Loucy (cell line): ENCODE measurements at regions not wholly inside any gene's neighbourhood (a gene's known extent, or its start where the extent isn't known, plus 50 kb on each side); places are given as distances from the start of the nearest gene placed in this dataset.
A peak's percentile ranks its signal among the peaks of the same experiment; 100 is the strongest.

Experiments used
- H2AFZ ChIP-seq: fragments of 200-600 bp; sonication (generic); 2 replicates; pipeline ENCODE4 v1.6.0; 2016; ENCODE audit warnings: antibody characterized with exemption, mild to moderate bottlenecking, low read length, moderate library complexity
- H3F3A ChIP-seq: fragments of 200-600 bp; 2 replicates; pipeline ENCODE4 v1.6.0; 2016; ENCODE audit warnings: antibody characterized with exemption, low read depth, mild to moderate bottlenecking
- H3K27me3 ChIP-seq: fragments of 200-600 bp; sonication (generic); 2 replicates; pipeline ENCODE4 v1.6.1; 2014; ENCODE audit warnings: low read length, mild to moderate bottlenecking; ENCODE audit not compliant: insufficient read depth, poor library complexity, severe bottlenecking
- H3K36me3 ChIP-seq: fragments of 200-600 bp; sonication (generic); 2 replicates; pipeline ENCODE4 v1.6.1; 2016; ENCODE audit warnings: low read length; ENCODE audit not compliant: insufficient read depth
- H3K4me1 ChIP-seq: fragments of 200-600 bp; sonication (generic); 2 replicates; pipeline ENCODE4 v1.5.1; 2014; ENCODE audit warnings: low read length, mild to moderate bottlenecking; ENCODE audit not compliant: insufficient read depth, poor library complexity, severe bottlenecking
- H3K4me2 ChIP-seq: fragments of 200-600 bp; sonication (generic); 2 replicates; pipeline ENCODE4 v1.6.0; 2014; ENCODE audit warnings: antibody characterized with exemption, low read length, low read depth, mild to moderate bottlenecking; ENCODE audit not compliant: poor library complexity, severe bottlenecking
- H3K4me3 ChIP-seq: fragments of 200-600 bp; sonication (generic); 2 replicates; pipeline ENCODE4 v1.5.1; 2014; ENCODE audit warnings: low read length, mild to moderate bottlenecking, mixed read lengths; ENCODE audit not compliant: poor library complexity, severe bottlenecking
- H3K79me2 ChIP-seq: fragments of 200-600 bp; sonication (generic); 2 replicates; pipeline ENCODE4 v1.6.1; 2014; ENCODE audit warnings: low read length; ENCODE audit not compliant: insufficient read depth
- H3K9ac ChIP-seq: fragments of 200-600 bp; sonication (generic); 2 replicates; pipeline ENCODE4 v1.6.0; 2014; ENCODE audit warnings: mild to moderate bottlenecking, low read depth, low read length, moderate library complexity; ENCODE audit not compliant: poor library complexity, severe bottlenecking
- H3K9me2 ChIP-seq: fragments of 200-600 bp; sonication (generic); replicated peaks from 2 replicates; pipeline ENCODE4 v1.6.1; 2016; ENCODE audit warnings: low read depth, low read length, mixed read lengths
- H3K9me3 ChIP-seq: fragments of 200-600 bp; sonication (generic); 2 replicates; pipeline ENCODE4 v1.6.1; 2014; ENCODE audit warnings: mild to moderate bottlenecking, antibody characterized with exemption, low read length, low read depth; ENCODE audit not compliant: insufficient read depth
- H4K20me1 ChIP-seq: fragments of 200-600 bp; sonication (generic); 2 replicates; pipeline ENCODE4 v1.6.0; 2014; ENCODE audit warnings: antibody characterized with exemption, low read length, mild to moderate bottlenecking; ENCODE audit not compliant: insufficient read depth, poor library complexity, severe bottlenecking
- EZH2phosphoT487 ChIP-seq: fragments of 200-600 bp; IDR thresholded peaks from 2 replicates; pipeline ENCODE4 v1.6.1; 2018; ENCODE audit warnings: antibody characterized with exemption, mild to moderate bottlenecking, moderate library complexity, borderline replicate concordance
- TF ChIP-seq, protein P1 (sequence below): fragments of 200-600 bp; sonication (generic); conservative IDR thresholded peaks from 2 replicates; pipeline ENCODE4 v1.5.1; 2014; ENCODE audit warnings: mild to moderate bottlenecking, antibody characterized with exemption, low read length

DNA sequence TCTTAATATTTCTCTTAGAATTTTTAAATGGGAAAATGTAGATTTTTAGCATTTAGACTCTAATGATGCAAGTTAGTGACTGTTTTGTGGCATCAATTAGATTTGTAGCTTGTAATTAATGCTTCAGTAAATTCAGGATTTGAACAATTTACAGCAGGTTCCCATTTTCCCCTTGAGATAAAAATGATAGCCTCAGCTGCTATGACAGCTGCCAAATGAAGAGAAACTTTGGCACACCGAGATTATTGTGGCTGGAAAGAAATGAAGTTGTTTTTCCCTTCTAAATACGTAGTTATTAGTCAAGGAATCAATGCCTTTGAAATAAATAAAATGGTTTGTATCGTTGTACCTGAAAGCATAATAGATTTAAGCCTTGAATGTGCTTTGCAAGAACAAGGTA is 206.4 kb upstream of the P2RY1 start:
- peaks cover 7% of the 10 kb centered on the region for H3K4me1 ChIP-seq
- no peak overlapping the region for H3K9ac ChIP-seq
- H3K4me3 ChIP-seq, result no peak overlapping the region
- H4K20me1 ChIP-seq, result no peaks in the 10 kb centered on the region
- no peak overlapping the region for H2AFZ ChIP-seq
- no peaks in the 10 kb centered on the region for H3K9me2 ChIP-seq
- no peak overlapping the region for H3K4me2 ChIP-seq
- no peaks in the 10 kb centered on the region for H3K9me3 ChIP-seq
- no peak for TF ChIP-seq EZH2phosphoT487
- TF ChIP-seq, protein P1, sequence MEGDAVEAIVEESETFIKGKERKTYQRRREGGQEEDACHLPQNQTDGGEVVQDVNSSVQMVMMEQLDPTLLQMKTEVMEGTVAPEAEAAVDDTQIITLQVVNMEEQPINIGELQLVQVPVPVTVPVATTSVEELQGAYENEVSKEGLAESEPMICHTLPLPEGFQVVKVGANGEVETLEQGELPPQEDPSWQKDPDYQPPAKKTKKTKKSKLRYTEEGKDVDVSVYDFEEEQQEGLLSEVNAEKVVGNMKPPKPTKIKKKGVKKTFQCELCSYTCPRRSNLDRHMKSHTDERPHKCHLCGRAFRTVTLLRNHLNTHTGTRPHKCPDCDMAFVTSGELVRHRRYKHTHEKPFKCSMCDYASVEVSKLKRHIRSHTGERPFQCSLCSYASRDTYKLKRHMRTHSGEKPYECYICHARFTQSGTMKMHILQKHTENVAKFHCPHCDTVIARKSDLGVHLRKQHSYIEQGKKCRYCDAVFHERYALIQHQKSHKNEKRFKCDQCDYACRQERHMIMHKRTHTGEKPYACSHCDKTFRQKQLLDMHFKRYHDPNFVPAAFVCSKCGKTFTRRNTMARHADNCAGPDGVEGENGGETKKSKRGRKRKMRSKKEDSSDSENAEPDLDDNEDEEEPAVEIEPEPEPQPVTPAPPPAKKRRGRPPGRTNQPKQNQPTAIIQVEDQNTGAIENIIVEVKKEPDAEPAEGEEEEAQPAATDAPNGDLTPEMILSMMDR, result no peak
- no peaks in the 10 kb centered on the region for H3K27me3 ChIP-seq
- H3F3A ChIP-seq, result no peaks in the 10 kb centered on the region
- no peaks in the 10 kb centered on the region for H3K36me3 ChIP-seq
- no peaks in the 10 kb centered on the region for H3K79me2 ChIP-seq

DNA sequence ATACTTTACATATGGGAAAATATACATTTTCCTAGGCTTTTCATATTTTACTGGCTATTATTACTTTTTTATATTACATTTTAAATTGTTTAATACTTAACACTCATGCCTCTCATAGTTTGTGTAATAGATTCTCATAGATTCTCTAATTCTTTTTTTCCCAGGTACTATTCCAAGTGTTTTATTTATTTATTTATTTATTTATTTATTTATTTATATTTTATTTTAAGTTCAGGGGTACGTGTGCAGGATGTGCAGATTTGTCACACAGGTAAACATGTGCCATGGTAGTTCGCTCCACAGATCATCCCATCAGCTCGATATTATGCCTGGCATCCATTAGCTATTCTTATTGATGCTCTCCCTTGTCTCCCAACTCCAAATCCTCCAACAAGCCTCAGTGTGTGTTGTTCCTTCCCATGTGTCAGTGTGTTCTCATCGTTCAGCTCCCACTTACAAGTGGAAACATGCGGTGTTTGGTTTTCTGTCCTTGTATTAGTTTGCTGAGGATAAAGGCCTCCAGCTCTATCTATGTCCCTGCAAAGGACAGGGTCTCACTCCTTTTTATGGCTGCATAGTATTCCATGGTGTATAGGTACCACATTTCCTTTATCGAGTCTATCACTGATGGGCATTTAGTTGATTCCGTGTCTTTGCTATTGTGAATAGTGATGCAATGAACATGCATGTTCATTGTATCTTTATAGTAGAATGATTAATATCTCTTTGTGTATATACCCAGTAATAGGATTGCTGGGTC is 205.4 kb upstream of the P2RY1 start:
- Histone ChIP-seq H4K20me1 (no peaks in the 10 kb centered on the region), H3K4me3 (no peak overlapping the region), H3K9ac (no peak overlapping the region)

DNA sequence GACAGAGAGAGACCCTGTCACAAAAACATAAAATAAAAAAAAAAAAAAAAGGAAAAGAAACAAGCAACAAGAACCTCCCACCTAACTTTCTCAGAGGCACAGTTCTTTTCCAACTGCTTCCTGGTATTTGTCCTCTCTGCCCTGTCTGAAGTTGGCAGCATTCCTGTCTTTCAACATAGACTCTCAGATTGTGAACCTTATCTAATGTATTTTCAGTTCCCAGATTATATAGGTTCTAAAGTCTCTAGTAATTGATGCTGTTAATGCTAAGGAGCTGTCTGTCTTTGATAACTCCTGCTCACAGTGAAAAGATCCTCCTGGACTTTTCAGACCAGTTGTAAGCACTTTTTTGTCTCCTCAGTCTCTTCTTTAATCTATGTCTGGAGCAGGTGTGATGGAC is 199.5 kb upstream of the P2RY1 start:
- no peaks in the 10 kb centered on the region for H3K9me3 ChIP-seq
- no peak overlapping the region for H3K9ac ChIP-seq
- no peaks in the 10 kb centered on the region for H3K27me3 ChIP-seq
- no peak for TF ChIP-seq EZH2phosphoT487
- TF ChIP-seq, protein P1, result no peak
- peak overlapping the region; percentile 60; the same call in 1 of the 2 replicates for H2AFZ ChIP-seq
- H3K4me3 ChIP-seq, result no peak overlapping the region
- no peaks in the 10 kb centered on the region for H3K9me2 ChIP-seq
- no peaks in the 10 kb centered on the region for H4K20me1 ChIP-seq
- no peak overlapping the region for H3K4me2 ChIP-seq
- no peaks in the 10 kb centered on the region for H3F3A ChIP-seq
- no peaks in the 10 kb centered on the region for H3K36me3 ChIP-seq
- no peaks in the 10 kb centered on the region for H3K79me2 ChIP-seq
- peaks cover 14% of the 10 kb centered on the region for H3K4me1 ChIP-seq

More for the DNA sequence above, 205.4 kb upstream of the P2RY1 start:
- Histone ChIP-seq H3K4me2 (no peak overlapping the region), H3K27me3 (no peaks in the 10 kb centered on the region), H2AFZ (no peak overlapping the region), H3K4me1 (peaks cover 4% of the 10 kb centered on the region), H3K9me3 (no peaks in the 10 kb centered on the region), H3K9me2 (no peaks in the 10 kb centered on the region), H3K79me2 (no peaks in the 10 kb centered on the region), H3F3A (no peaks in the 10 kb centered on the region), H3K36me3 (no peaks in the 10 kb centered on the region)
- TF ChIP-seq, protein P1, result no peak
- TF ChIP-seq EZH2phosphoT487, result no peak
